ENCODE measurements at regions not wholly inside any gene's neighbourhood (a gene's known extent, or its start where the extent isn't known, plus 50 kb on each side); places are given as distances from the start of the nearest gene placed in this dataset.

GRCh38 chr5:2836133-2836532 is 84.7 kb upstream of the IRX2 start:
- no peaks in the 10 kb centered on the region for H4K20me1 ChIP-seq (replicated peaks; ENCODE audit: control insufficient read depth, insufficient read depth, low read length)
- intact Hi-C loops (cut with micrococcal nuclease) (no loop called here), in situ Hi-C loops (cut with MboI) (no loop called here)
- H3K79me2 ChIP-seq (ENCODE audit: control insufficient read depth, insufficient read depth, low read length): no peaks in the 10 kb centered on the region
- no peak overlapping the region for H3K4me2 ChIP-seq (ENCODE audit: insufficient read depth, low read length)
- DNase-seq (ENCODE audit: extremely low read depth in 1 of 4, low spot score in 3 of 4) (no peak), FAIRE-seq (no peak), ATAC-seq (no peak)
- ChIA-PET POLR2A (no interaction called here), CTCF (ENCODE audit: low intra/inter-chr PET ratio) (no interaction called here)
- no peak overlapping the region for H3K4me3 ChIP-seq
- no peak overlapping the region for H3K27ac ChIP-seq (ENCODE audit: extremely low read depth, low read depth, low read length)
- no TSS peak for BruUV-seq (replicated peaks)
- H3K9ac ChIP-seq (ENCODE audit: insufficient read depth in 1 of 2, low read depth in 2 of 2, low read length in 2 of 2): no peak overlapping the region
- TF ChIP-seq CEBPG (CRISPR knock-in tag; IDR thresholded peaks at IDR 0.05) (no peak), CEBPG (tag; conservative IDR thresholded peaks at IDR 0.05 in 1 of 2, IDR thresholded peaks at IDR 0.05 in 1 of 2) (no peak), MED1 (CRISPR knock-in tag; IDR thresholded peaks at IDR 0.05; ENCODE audit: borderline replicate concordance) (no peak), ZC3H4 (CRISPR knock-in tag; IDR thresholded peaks at IDR 0.05; ENCODE audit: borderline replicate concordance) (no peak), ZNF347 (CRISPR knock-in tag; IDR thresholded peaks at IDR 0.05; ENCODE audit: low read depth) (no peak), POLR2A (conservative IDR thresholded peaks at IDR 0.05) (no peak), KAT8 (IDR thresholded peaks at IDR 0.05; ENCODE audit: low read depth) (no peak), ETS2 (tag; IDR thresholded peaks at IDR 0.05; ENCODE audit: borderline replicate concordance, poor library complexity, severe bottlenecking) (no peak), NUFIP1 (IDR thresholded peaks at IDR 0.05; ENCODE audit: partially characterized antibody) (no peak), ZNF165 (CRISPR knock-in tag; IDR thresholded peaks at IDR 0.05; ENCODE audit: borderline replicate concordance) (no peak), ZNF655 (CRISPR knock-in tag; IDR thresholded peaks at IDR 0.05) (no peak), ETS1 (conservative IDR thresholded peaks at IDR 0.05; ENCODE audit: control insufficient read depth, low read depth, low read length) (no peak), CTCFL (IDR thresholded peaks at IDR 0.05; ENCODE audit: borderline replicate concordance, insufficient read depth, low read depth, low read length, poor library complexity, severe bottlenecking) (no peak)
- peaks cover 2 to 5% of the 10 kb centered on the region in 2 experiments; a peak in 2 of 5 replicates for H3K27me3 ChIP-seq (ENCODE audit: control insufficient read depth in 2 of 2, insufficient read depth in 2 of 2, low read length in 2 of 2)
- no peaks in the 10 kb centered on the region for H3K9me3 ChIP-seq (replicated peaks; ENCODE audit: control insufficient read depth, insufficient read depth, low read depth, low read length)
- no peaks in the 10 kb centered on the region for H3K9me1 ChIP-seq (ENCODE audit: control insufficient read depth, insufficient read depth, low read length)
- H3K36me3 ChIP-seq (ENCODE audit: control insufficient read depth, insufficient read depth, low read length): no peaks in the 10 kb centered on the region
- WGBS (ENCODE audit: insufficient coverage, low coverage, missing lambda C conversion rate): 0% methylated on average over 5 of the region's 5 CpGs
- no peak overlapping the region for H2AFZ ChIP-seq (ENCODE audit: low read depth, low read length)
- H3K4me1 ChIP-seq (replicated peaks in 1 of 2; ENCODE audit: control insufficient read depth in 2 of 2, insufficient read depth in 2 of 2, low read length in 2 of 2): no peaks in the 10 kb centered on the region
